ENCODE measurements at regions not wholly inside any gene's neighbourhood (a gene's known extent, or its start where the extent isn't known, plus 50 kb on each side); places are given as distances from the start of the nearest gene placed in this dataset.

GRCh38 chr7:85627791-85628586 lies 441.1 kb upstream of the SEMA3D start:
- no peak for TF ChIP-seq CTCF (IDR thresholded peaks at IDR 0.05)
- no peak for DNase-seq (ENCODE audit: low spot score)

GRCh38 chr7:85622059-85622458 lies 435.2 kb upstream of the SEMA3D start:
- no peaks in the 10 kb centered on the region for H3K4me1 ChIP-seq
- no peak overlapping the region for H3K4me3 ChIP-seq
- H3K9me3 ChIP-seq: no peaks in the 10 kb centered on the region
- H3K27me3 ChIP-seq: no peaks in the 10 kb centered on the region
- no peak for DNase-seq (ENCODE audit: low spot score)
- TF ChIP-seq CTCF (IDR thresholded peaks at IDR 0.05): no peak
- no peaks in the 10 kb centered on the region for H3K36me3 ChIP-seq
- H3K27ac ChIP-seq: no peak overlapping the region

More at GRCh38 chr7:85627791-85628586, 441.1 kb upstream of the SEMA3D start:
- peaks cover 0 to 6% of the 10 kb centered on the region in 2 donors for H3K4me1 ChIP-seq
- no peak overlapping the region for H3K4me3 ChIP-seq
- no peaks in the 10 kb centered on the region for H3K27me3 ChIP-seq
- no peaks in the 10 kb centered on the region for H3K9me3 ChIP-seq
- H3K36me3 ChIP-seq: no peaks in the 10 kb centered on the region
- no peak overlapping the region for H3K27ac ChIP-seq

GRCh38 chr7:85620936-85621685 lies 434.3 kb upstream of the SEMA3D start:
- no peak for TF ChIP-seq CTCF (IDR thresholded peaks at IDR 0.05)
- H3K27ac ChIP-seq: no peak overlapping the region
- H3K9me3 ChIP-seq: no peaks in the 10 kb centered on the region
- H3K4me1 ChIP-seq: no peaks in the 10 kb centered on the region
- H3K4me3 ChIP-seq: no peak overlapping the region
- no peaks in the 10 kb centered on the region for H3K36me3 ChIP-seq
- H3K27me3 ChIP-seq: no peaks in the 10 kb centered on the region
- DNase-seq (ENCODE audit: low spot score): no peak

GRCh38 chr7:85619236-85619635 lies 432.4 kb upstream of the SEMA3D start:
- no peaks in the 10 kb centered on the region for H3K36me3 ChIP-seq
- TF ChIP-seq CTCF (IDR thresholded peaks at IDR 0.05): no peak
- no peaks in the 10 kb centered on the region for H3K4me1 ChIP-seq
- H3K4me3 ChIP-seq: no peak overlapping the region
- H3K9me3 ChIP-seq: peaks cover 0 to 10% of the 10 kb centered on the region in 2 donors
- no peak for DNase-seq (ENCODE audit: low spot score)
- H3K27ac ChIP-seq: no peak overlapping the region
- H3K27me3 ChIP-seq: no peaks in the 10 kb centered on the region

- H3K36me3 ChIP-seq: no peaks in the 10 kb centered on the region
- no peaks in the 10 kb centered on the region for H3K27me3 ChIP-seq
- no peak for TF ChIP-seq CTCF (IDR thresholded peaks at IDR 0.05)
- DNase-seq (ENCODE audit: low spot score): no peak
- no peak overlapping the region for H3K4me3 ChIP-seq
- H3K4me1 ChIP-seq: no peaks in the 10 kb centered on the region
- no peak overlapping the region for H3K27ac ChIP-seq
- H3K9me3 ChIP-seq: peaks cover 0 to 10% of the 10 kb centered on the region in 2 donors
These were observed 427.8 kb upstream of the SEMA3D start for GRCh38 chr7:85614684-85615083.
